Daoy (cell line): ENCODE measurements at regions not wholly inside any gene's neighbourhood (a gene's known extent, or its start where the extent isn't known, plus 50 kb on each side); places are given as distances from the start of the nearest gene placed in this dataset.

Experiments used
- DNase-seq: peaks from one replicate; pipeline ENCODE4 v3.0.0-alpha.2; 2015; ENCODE audit warnings: low read depth

- no peak for DNase-seq
Measured at GRCh38 chr6:92827104-92827503, 592.3 kb downstream of the EPHA7 start.

- no peak for DNase-seq
Measured at GRCh38 chr6:92826633-92827032, 592.7 kb downstream of the EPHA7 start.

- no peak for DNase-seq
Measured at GRCh38 chr6:92822222-92822621, 597.1 kb downstream of the EPHA7 start.

GRCh38 chr6:92820601-92821000 lies 598.8 kb downstream of the EPHA7 start:
- no peak for DNase-seq

- peak; percentile 1 for DNase-seq
Measured at GRCh38 chr6:92810913-92811312, 608.4 kb downstream of the EPHA7 start.

- no peak for DNase-seq
Measured at GRCh38 chr6:92806254-92806653, 613.1 kb downstream of the EPHA7 start.

GRCh38 chr6:92791403-92791802 lies 628.0 kb downstream of the EPHA7 start:
- DNase-seq, result no peak

GRCh38 chr6:92790381-92790780 lies 629.0 kb downstream of the EPHA7 start:
- DNase-seq, result no peak

GRCh38 chr6:92784235-92784634 lies 635.1 kb downstream of the EPHA7 start:
- no peak for DNase-seq

GRCh38 chr6:92779746-92780145 lies 639.6 kb downstream of the EPHA7 start:
- peak; percentile 1 for DNase-seq

GRCh38 chr6:92777146-92777740 lies 642.1 kb downstream of the EPHA7 start:
- no peak for DNase-seq

GRCh38 chr6:92770540-92770939 lies 648.8 kb downstream of the EPHA7 start:
- DNase-seq, result no peak

GRCh38 chr6:92767101-92767500 lies 652.3 kb downstream of the EPHA7 start:
- no peak for DNase-seq

GRCh38 chr6:92763680-92764079 lies 655.7 kb downstream of the EPHA7 start:
- DNase-seq, result no peak

GRCh38 chr6:92763274-92763584 lies 656.1 kb downstream of the EPHA7 start:
- no peak for DNase-seq

- DNase-seq, result no peak
Measured at GRCh38 chr6:92762443-92763273, 656.7 kb downstream of the EPHA7 start.

- no peak for DNase-seq
Measured at GRCh38 chr6:92759178-92759577, 660.2 kb downstream of the EPHA7 start.

GRCh38 chr6:92757925-92758324 lies 661.4 kb downstream of the EPHA7 start:
- DNase-seq, result no peak

- no peak for DNase-seq
Measured at GRCh38 chr6:92756912-92757311, 662.4 kb downstream of the EPHA7 start.

GRCh38 chr6:92753956-92754355 lies 665.4 kb downstream of the EPHA7 start:
- DNase-seq, result no peak

- DNase-seq, result no peak
Measured at GRCh38 chr6:92752114-92752513, 667.2 kb downstream of the EPHA7 start.

GRCh38 chr6:92748131-92748530 lies 671.2 kb downstream of the EPHA7 start:
- no peak for DNase-seq

- no peak for DNase-seq
Measured at GRCh38 chr6:92737983-92738382, 681.4 kb downstream of the EPHA7 start.
